KMS-11 (cell line): ENCODE measurements at regions not wholly inside any gene's neighbourhood (a gene's known extent, or its start where the extent isn't known, plus 50 kb on each side); places are given as distances from the start of the nearest gene placed in this dataset.

Experiments used
- H2AFZ ChIP-seq: fragments of 200-600 bp; sonication (generic); 2 replicates; pipeline ENCODE4 v1.6.1; 2016; ENCODE audit warnings: antibody characterized with exemption, mixed run types, low read depth
- H3K27ac ChIP-seq: fragments of 200-600 bp; sonication (generic); 2 replicates; pipeline ENCODE4 v1.6.1; 2016; ENCODE audit warnings: mild to moderate bottlenecking, mixed run types
- H3K27me3 ChIP-seq: fragments of 200-600 bp; sonication (generic); 2 replicates; pipeline ENCODE4 v1.6.1; 2017; ENCODE audit warnings: mild to moderate bottlenecking, low read depth, mixed run types, moderate library complexity; ENCODE audit not compliant: insufficient read depth
- H3K36me3 ChIP-seq: fragments of 200-600 bp; sonication (generic); 2 replicates; pipeline ENCODE4 v1.6.1; 2017; ENCODE audit warnings: mild to moderate bottlenecking, mixed run types; ENCODE audit not compliant: insufficient read depth
- H3K4me1 ChIP-seq: fragments of 200-600 bp; sonication (generic); 2 replicates; pipeline ENCODE4 v1.6.1; 2016; ENCODE audit warnings: mild to moderate bottlenecking, low read depth, mixed run types; ENCODE audit not compliant: poor library complexity, severe bottlenecking
- H3K4me2 ChIP-seq: fragments of 200-600 bp; sonication (generic); 2 replicates; pipeline ENCODE4 v1.7.0; 2016; ENCODE audit warnings: mild to moderate bottlenecking, mixed run types
- H3K4me3 ChIP-seq: fragments of 200-600 bp; sonication (generic); IDR thresholded peaks from 2 replicates; pipeline ENCODE4 v1.6.1; 2017; ENCODE audit warnings: low read depth, low read length, mixed read lengths; ENCODE audit not compliant: insufficient read depth
- H3K79me2 ChIP-seq: fragments of 200-600 bp; sonication (generic); 2 replicates; pipeline ENCODE4 v1.6.1; 2016; ENCODE audit warnings: low read depth, mixed run types; ENCODE audit not compliant: insufficient read depth
- H3K9ac ChIP-seq: fragments of 200-600 bp; sonication (generic); 2 replicates; pipeline ENCODE4 v1.6.1; 2016; ENCODE audit warnings: mild to moderate bottlenecking, mixed run types
- H4K20me1 ChIP-seq: fragments of 200-600 bp; sonication (generic); 2 replicates; pipeline ENCODE4 v1.6.1; 2016; ENCODE audit warnings: mild to moderate bottlenecking, mixed run types; ENCODE audit not compliant: insufficient read depth
- CTCF ChIP-seq: fragments of 200-600 bp; sonication (generic); conservative IDR thresholded peaks from 2 replicates; pipeline ENCODE4 v1.6.1; 2017; ENCODE audit warnings: low read depth, mild to moderate bottlenecking, antibody characterized with exemption, low read length, moderate library complexity, mixed read lengths

GRCh38 chr7:153475239-153475638 lies 577.0 kb upstream of the DPP6 start:
- Histone ChIP-seq H3K4me2 (no peak overlapping the region), H2AFZ (no peak overlapping the region), H3K4me3 (no peak overlapping the region), H3K79me2 (no peaks in the 10 kb centered on the region), H3K36me3 (no peaks in the 10 kb centered on the region), H3K9ac (no peak overlapping the region), H3K27ac (no peak overlapping the region), H3K27me3 (no peaks in the 10 kb centered on the region), H3K4me1 (no peaks in the 10 kb centered on the region), H4K20me1 (no peaks in the 10 kb centered on the region)
- TF ChIP-seq CTCF, result no peak

DNA sequence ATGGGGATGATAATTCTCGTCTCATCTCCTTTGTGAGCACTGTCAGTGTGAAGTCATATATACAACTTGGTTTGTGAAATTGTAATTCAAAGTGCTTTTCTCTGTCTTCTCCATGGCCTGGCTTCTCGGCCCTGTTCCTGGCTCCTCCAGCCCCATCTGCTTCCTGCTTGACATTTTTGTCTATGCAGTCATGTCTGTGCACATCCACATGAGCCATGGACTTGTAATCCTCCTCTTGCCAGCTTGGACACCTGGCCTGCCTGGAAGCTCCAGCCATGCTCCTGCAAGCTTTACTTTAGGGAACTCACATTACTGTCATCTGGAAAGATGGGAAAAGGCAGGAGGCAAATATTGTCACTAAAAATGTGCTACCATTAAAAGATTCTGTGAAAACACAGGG lies 576.0 kb upstream of the DPP6 start:
- Histone ChIP-seq H3K4me3 (no peak overlapping the region), H3K79me2 (no peaks in the 10 kb centered on the region), H3K27ac (no peak overlapping the region), H2AFZ (no peak overlapping the region), H3K27me3 (no peaks in the 10 kb centered on the region), H3K4me2 (no peak overlapping the region), H3K4me1 (no peaks in the 10 kb centered on the region), H3K36me3 (no peaks in the 10 kb centered on the region), H3K9ac (no peak overlapping the region), H4K20me1 (no peaks in the 10 kb centered on the region)
- TF ChIP-seq CTCF, result no peak

GRCh38 chr7:153496257-153496656 lies 555.9 kb upstream of the DPP6 start:
- no peak overlapping the region for H3K4me3 ChIP-seq
- H3K4me2 ChIP-seq, result no peak overlapping the region
- no peaks in the 10 kb centered on the region for H4K20me1 ChIP-seq
- no peaks in the 10 kb centered on the region for H3K79me2 ChIP-seq
- no peak overlapping the region for H3K27ac ChIP-seq
- no peaks in the 10 kb centered on the region for H3K27me3 ChIP-seq
- H3K4me1 ChIP-seq, result no peaks in the 10 kb centered on the region
- no peaks in the 10 kb centered on the region for H3K36me3 ChIP-seq
- no peak overlapping the region for H2AFZ ChIP-seq
- H3K9ac ChIP-seq, result no peak overlapping the region
- TF ChIP-seq CTCF, result no peak

- no peak for TF ChIP-seq CTCF
- Histone ChIP-seq H3K36me3 (no peaks in the 10 kb centered on the region), H3K4me1 (no peaks in the 10 kb centered on the region), H3K4me2 (no peak overlapping the region), H3K4me3 (no peak overlapping the region), H3K79me2 (no peaks in the 10 kb centered on the region), H4K20me1 (no peaks in the 10 kb centered on the region), H3K9ac (no peak overlapping the region), H2AFZ (no peak overlapping the region), H3K27me3 (no peaks in the 10 kb centered on the region), H3K27ac (no peak overlapping the region)
These were observed 549.1 kb upstream of the DPP6 start for GRCh38 chr7:153503093-153503492.
